HFF-Myc (cell line): ENCODE measurements at regions not wholly inside any gene's neighbourhood (a gene's known extent, or its start where the extent isn't known, plus 50 kb on each side); places are given as distances from the start of the nearest gene placed in this dataset.

Source experiments
- DNase-seq: peaks from one replicate; pipeline ENCODE4 v3.0.0-alpha.2; 2011; ENCODE audit warnings: low read depth; ENCODE audit errors: extremely low read depth
- H3K4me3 ChIP-seq: replicated peaks from 2 replicates; pipeline ENCODE4 v1.5.1; 2011; ENCODE audit warnings: low read depth, mild to moderate bottlenecking, control low read depth, low read length
- CTCF ChIP-seq: IDR thresholded peaks from 2 replicates; pipeline ENCODE4 v1.5.1; 2012; ENCODE audit warnings: mild to moderate bottlenecking, low read depth, low read length, control low read depth; ENCODE audit errors: missing control alignments

DNA sequence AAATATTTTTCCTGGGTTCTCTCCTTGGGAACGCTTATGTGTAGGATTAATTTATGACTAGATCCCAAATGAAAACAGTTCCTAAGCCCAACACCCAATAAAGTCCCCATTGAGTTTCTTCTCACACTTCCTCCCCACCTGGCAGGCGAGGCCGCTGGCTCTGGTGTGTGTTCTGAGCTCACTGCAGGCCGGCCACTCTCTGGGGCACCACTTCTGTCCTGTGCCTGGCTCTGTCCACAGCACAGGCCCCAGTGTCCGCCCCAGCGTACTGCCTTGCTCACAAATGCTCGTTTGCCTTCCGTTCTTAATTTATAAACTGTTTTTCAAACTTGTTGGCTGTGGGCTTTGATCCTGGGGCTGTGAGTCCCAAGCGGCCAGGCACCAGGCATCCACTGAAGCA lies 90.6 kb downstream of the TLR5 start:
- TF ChIP-seq CTCF, result no peak
- no peak overlapping the region for H3K4me3 ChIP-seq
- no peak for DNase-seq

DNA sequence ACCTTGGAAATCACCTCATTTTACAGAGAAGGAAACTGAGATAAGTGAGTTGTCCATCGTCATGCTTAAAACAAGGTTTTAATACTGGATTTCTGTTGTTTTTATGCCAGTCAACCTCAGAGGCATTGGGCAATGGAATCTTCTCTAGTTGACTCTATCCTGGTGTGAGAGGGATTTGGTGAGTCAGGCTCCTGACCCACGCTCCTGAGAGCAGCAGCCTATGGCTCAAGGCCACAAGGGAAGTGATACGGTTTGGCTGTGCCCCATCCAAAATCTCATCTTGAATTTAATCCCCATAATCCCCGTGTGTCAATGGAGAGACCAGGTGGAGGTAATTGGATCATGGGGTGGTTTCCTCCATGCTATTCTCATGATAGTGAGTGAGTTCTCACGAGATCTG lies 90.1 kb downstream of the TLR5 start:
- no peak for TF ChIP-seq CTCF
- no peak overlapping the region for H3K4me3 ChIP-seq
- no peak for DNase-seq

GRCh38 chr1:223056802-223057201 lies 86.2 kb downstream of the TLR5 start:
- TF ChIP-seq CTCF, result no peak
- no peak overlapping the region for H3K4me3 ChIP-seq
- no peak for DNase-seq

GRCh38 chr1:223057569-223058093 lies 85.4 kb downstream of the TLR5 start:
- DNase-seq, result no peak
- TF ChIP-seq CTCF, result no peak
- H3K4me3 ChIP-seq, result no peak overlapping the region
